HG02885 (cell line): ENCODE measurements at regions not wholly inside any gene's neighbourhood (a gene's known extent, or its start where the extent isn't known, plus 50 kb on each side); places are given as distances from the start of the nearest gene placed in this dataset.

Experiments used
- ATAC-seq: cut with Tn5 transposase; IDR thresholded peaks from one replicate; pipeline ENCODE4 v1.9.1; 2021; ENCODE audit warnings: mild to moderate bottlenecking; ENCODE audit not compliant: unreplicated experiment, poor library complexity

DNA sequence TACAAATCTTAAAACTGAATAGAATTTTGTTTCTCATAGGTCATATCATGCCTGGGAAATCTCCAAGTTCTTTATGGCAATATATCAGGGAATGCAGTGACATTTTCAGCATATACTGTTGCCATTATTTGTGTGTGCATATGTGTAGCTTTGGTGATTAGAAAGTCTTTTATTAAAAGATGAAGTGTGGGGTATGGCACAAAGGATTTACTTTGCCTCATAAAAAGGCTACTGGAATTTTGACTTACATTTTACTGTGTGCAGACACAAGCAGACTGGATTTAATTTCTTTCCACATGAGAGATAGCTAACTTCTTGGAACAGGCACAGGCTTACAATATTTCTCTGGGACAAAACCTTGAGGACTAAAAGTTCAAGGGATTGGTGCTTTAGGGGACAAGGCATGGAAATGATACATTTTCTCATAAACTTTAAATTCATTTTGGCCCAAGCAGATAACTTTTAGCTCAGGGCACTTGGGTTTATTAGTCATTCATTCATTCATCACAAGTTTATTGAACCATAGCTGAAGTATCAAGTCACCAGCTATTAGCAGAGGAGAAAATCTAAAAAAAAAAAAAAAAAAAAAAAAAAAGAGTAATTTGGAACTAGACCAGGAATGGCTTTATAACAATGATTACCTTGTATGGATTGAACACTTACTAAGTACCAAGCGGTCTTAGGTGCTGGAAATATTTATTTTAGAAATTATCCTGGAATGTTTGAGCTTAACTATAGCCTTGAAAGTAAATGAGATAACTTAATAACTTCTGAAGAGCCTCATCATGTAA, 191.5 kb downstream of the SLIT2 start:
- ATAC-seq, result no peak

DNA sequence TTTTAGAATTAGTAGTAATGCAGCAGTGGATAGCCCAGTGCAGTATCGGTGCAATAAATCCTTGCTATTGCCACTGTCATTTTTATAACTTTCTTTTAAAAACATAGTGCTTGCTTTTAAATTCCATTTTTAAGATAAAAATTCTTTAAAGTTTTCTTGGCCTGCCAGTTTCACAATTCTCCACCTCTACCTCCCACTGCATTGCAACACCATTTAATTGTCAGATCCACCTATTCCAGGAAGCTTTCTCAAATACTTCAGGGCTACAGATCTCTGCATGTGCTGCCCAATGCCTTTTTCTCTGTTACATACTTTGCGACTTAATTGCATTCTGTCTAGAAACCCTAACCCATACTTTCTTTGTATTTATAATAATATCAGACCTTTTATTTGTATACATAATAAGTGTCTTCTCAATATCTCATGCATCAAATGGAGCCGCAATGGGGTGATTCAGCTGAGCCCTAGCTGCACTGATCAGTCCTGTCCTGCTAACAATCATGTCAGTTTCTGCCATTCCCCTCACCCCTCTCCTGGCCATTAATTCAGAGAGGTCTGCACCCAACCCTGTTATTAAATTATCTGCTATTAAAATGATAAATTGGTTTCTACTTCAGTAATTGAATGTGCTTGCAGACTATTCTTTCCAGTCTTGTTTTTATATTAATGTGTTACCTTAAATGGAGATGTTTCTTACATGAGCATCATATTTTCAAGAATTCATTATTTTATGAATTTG, 193.1 kb downstream of the SLIT2 start:
- ATAC-seq, result no peak

DNA sequence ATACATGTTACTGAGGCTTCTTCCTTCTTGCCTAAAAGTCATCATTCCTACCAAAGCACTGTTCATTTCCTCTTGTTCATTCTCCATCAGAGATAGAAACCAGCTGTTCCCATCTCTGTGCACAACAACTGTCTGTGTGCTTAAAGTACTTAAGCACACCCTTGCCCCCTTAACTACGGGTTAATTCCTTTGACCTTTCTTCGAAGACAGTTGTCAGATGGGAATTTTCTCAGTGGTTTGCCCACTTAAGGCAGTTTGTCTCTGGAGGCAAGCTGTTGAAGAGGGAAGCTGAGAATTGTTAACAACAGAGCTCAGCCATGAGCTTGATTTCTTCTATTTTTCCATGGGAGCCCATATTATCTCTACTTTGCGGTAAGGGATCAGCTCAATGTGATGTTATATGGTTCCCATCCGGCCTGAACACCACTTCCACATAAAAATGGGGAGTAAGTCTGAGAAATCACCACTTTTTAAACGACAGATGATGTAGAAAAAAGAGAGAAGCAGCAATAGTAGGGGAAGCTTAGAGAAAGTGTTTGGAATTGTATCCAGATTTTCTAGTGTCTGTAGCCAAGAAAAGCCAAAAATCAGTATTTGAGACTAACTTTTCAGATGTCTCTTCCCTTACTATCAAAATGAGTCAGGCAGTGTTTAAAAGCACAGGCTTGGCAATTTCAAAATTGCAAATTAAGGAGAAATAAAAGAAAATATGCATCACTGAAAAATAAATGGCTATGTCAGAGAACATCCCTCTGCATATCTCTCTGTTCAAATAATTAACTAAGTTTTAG, 194.4 kb downstream of the SLIT2 start:
- no peak for ATAC-seq

DNA sequence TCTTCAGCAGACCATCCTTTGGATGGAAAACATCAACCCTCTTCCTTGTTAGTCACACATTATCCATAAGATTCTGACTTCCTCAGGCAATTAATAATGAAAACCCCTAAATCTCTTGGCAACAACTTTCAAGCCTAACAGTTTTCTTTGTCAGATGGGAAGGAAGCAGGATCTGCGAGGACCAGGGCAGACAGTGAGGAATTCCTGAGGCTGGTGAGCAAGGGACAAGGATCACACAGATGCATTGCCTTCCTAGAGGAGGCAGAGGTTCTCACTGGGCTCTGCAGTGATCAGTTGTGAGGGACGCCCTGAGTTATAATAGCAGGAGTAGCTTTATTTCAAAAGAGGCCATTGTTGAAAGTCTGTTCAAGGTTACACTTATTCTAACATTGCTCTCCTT, 195.4 kb downstream of the SLIT2 start:
- no peak for ATAC-seq

DNA sequence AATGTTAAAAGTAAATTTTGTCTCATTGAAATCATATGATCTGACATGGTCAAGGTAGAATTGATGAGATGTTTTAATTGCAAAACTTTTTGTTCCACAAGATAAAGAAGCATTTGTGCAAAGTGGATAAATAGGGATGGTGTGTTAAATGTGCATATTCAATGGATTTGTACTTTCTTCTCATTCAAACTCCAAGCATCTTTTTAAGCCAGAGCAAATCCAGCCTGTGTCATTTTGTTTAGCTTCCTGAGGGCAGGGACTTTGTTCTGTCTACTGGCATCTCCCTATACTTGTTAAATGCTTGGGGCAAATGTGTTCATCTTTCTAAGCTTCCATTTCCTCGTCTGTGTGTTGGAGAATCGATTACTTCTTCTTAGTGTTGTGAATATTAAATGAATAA, 200.3 kb downstream of the SLIT2 start:
- no peak for ATAC-seq

DNA sequence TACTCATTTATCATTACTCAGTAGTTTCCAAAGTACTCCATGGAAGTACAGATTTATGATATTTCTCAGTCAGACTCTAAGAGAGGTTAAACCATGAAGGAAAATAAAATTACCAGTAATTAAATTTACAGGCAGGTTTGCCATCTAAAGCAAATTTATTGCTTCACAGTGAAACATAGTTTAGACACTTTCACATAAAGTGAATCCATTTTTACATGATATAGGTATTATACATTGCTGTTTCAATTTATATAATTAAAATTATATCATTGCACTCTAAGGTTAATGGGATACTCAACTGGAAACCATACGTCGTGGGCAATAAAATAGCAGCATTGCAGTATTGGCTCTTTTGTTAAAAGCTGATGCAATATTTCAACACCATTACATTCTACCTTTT, 202.8 kb downstream of the SLIT2 start:
- no peak for ATAC-seq

DNA sequence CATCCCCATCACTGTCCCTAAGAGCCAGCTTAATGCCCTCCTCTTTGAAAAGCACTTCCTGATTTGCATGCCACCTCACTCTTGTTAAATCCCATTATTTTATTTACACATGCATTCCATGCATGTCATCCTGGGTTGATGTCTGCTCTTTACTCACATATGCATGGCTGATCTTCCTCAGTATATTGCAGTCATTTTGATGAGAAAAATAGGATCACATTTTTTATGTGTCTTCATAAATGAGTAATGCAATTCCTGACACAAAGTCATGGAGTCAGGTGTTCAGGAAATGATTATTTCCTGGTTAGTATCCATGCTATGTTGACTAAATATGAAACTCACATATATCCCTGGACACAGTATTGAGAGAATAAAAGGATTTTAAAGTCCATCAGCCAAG, 204.7 kb downstream of the SLIT2 start:
- ATAC-seq, result no peak

DNA sequence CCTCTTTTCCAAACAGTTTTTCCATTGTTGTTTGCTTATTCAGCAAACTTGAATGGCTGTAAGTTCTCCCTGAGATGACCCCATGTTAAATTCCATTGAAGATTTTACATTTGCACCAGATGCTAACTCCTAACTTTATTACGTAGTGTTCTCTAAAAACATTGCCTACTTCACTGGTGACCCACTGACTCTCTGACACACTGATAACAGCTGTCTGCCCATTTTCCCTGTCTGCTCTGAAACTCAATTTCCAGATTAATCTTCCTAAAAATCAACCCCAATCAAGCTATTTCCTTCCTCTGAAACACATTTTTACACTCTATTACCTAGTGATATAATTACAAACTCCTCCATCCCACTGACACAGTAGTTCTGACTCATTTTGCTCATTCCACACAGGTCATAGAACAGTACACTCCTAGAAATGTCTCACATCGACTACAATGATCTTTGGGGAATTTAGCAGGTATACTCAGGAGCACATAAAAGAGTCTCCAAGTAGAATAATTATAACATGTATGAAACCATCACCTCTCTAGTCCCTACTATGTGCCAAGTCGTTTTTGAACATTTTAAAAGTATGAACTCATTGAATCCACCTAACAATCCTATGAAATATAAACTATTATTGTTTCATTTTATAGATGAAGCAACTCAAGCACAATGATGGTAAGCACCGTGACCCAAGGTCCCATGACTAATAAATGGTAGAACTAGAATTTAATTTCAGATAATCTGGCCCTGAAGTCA, 210.9 kb downstream of the SLIT2 start:
- ATAC-seq, result no peak

DNA sequence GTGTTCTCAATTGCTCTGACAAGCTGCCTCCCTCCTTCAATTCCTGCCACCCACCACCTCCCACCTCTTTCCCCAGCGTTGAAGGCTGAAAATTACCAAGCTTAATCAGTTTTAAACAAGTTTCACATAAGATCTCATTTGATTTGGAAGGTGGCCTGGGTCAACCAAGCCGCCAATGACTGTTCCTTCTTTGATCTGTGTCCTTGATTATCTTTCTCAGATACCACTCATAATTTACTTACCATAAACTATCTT, 211.4 kb downstream of the SLIT2 start:
- no peak for ATAC-seq

DNA sequence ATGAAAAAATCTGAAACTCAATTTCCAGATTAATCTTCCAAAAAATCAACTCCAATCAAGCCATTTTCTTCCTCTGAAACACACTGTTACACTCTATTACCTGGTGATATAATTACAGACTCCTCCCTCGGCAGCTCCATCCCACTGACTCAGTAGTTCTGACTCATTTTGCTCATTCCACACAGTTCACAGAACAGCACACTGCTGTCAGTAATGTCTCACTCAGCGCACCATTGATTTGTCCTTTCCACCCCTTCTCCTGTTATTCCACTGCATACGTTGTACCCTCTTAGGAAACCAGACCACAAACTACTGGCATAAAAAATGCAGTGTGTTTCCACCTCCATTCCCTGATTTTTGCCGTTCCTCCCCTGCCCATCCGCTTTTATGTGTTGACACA, 212.7 kb downstream of the SLIT2 start:
- no peak for ATAC-seq

DNA sequence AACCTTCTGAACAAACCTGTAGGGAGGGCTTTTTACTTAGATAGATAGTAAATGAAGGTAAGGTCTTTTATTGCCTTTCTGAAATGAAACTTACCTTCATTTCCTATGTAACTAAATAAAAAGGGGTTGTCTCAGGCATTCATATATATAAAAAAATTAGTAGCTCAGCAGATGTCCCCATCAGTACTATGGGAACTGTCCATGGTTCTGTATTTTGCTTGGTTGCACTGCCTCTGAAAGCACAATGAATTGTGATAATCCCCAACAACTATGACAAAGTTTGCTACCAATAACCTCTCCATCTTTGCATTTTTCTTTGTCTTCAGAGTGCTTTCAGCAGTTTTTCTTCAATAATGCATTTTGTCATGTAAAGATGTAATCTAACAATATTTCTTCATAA, 222.4 kb downstream of the SLIT2 start:
- ATAC-seq, result no peak

DNA sequence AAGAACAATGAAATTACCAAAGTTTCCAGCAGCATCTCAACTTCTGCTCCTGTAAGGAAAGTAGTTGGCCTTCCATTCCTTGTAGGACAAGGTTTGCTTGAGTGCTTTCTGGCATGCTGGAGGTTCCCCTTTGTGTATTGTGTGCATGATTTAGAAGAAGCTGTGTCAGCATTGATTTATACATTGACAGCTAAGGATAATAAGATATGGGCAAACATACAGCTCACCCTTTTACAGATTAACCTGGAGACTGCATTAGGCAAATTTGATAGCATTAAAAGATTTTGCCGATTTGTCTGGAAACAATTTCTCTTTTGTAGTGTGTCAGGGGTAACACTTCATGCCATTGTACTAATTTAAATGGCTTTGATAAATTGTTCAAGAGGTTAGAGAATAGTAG, 221.8 kb upstream of the PACRGL start:
- no peak for ATAC-seq

DNA sequence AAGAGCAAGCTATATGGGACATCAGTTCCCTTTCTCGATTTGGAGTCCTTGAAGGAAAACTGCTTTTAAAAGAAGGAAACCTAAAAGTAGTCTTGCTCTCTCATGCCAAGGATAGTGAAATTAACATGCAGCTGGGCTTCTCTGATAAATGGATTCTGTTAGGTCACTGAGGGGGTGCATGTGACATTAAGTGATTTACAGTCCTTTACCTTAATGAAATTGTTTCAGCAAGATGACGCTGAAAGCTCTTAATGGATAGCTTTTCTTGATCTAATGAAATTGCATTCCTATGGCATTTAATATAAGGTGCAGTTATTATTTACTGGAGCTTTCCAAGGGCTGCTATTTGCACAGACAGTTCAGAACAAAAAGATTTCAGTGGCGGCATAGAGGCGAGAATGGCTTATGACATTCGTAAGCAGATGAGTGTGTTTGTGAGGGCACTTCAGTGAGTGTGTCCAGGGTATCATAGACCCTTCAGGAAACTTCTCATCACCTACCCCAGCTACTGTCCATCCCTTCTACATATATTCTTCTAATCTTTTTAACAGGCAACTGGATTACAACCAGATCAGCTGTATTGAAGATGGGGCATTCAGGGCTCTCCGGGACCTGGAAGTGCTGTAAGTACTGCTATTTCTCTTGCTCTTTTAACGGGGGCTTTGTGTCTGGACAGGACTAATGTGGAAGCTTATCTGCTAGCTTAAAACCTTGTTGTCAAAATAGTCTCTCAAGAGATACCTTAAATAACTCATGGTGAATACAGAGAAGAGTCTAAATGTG, 219.9 kb upstream of the PACRGL start:
- no peak for ATAC-seq

DNA sequence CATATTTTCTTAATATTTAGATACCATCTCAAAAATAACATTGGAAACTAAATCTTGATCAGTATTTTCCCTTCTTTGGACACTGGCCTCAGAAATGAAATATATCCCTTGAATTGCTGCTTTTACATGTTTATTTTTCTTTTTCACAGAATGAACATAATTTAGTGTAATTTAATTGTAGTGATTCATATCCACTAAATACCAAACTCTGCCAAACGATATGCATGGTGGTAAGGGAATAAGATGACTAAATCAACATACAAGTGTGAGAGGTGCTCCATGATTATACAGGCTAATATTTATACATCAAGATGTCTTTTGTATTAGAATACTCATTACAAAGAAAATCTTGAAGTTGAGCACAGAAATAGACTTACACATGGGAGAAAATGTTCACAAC, 216.8 kb upstream of the PACRGL start:
- no peak for ATAC-seq

DNA sequence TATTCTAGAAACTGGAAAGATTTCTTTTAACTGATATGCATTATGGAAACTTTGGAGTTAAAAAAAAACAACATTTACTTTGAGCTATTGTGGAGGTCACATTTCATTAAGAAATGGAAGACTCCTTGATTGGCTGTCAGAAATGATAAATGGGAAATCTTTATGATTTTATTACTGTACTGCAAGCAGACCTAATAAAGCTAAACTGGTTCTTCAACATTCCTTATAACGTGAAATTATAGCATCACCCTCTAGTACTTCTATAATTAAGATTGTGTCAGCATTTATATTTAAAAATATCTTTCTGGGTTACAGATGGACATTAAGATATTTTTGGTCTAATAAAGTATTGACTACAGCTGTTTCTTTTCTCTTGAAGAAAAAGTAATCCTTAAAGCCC, 213.8 kb upstream of the PACRGL start:
- no peak for ATAC-seq

DNA sequence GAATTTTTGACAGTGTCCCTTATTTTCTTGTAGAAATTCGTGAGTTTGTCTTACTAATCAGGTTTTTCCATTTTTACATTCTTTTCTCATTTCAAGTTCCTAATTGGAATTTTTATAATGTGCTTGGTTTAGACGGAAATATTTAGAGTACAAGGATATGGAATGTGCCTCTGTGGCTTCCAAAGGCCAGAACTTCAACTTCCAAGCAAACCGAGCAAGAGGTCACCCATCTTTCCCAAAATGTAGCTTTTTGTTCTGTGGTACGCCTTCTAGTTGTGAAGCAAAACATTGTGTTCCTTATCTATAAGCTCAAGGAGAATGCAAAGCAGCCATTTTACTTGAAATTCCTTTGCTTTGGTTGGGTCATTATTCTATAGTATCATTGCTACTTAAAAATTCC, 212.8 kb upstream of the PACRGL start:
- no peak for ATAC-seq

DNA sequence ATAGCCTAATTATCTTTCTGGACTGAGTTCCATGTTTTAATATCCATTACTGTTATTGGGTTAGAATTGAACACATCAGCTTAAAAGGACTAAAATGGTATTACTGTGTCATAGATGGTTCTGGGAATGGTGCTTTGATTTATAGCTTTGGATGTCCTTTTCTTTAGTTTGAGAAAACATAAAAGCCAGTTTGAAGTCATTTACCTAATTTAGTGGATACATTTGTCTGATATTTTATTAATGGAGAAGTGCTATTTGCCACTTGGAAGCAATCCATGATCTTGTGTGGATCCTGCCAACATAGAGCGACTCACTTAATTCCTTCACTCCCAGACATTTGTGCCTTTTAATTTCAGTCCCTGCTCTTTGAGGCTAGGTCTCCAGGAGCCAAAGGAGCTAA, 212.4 kb upstream of the PACRGL start:
- ATAC-seq, result no peak

DNA sequence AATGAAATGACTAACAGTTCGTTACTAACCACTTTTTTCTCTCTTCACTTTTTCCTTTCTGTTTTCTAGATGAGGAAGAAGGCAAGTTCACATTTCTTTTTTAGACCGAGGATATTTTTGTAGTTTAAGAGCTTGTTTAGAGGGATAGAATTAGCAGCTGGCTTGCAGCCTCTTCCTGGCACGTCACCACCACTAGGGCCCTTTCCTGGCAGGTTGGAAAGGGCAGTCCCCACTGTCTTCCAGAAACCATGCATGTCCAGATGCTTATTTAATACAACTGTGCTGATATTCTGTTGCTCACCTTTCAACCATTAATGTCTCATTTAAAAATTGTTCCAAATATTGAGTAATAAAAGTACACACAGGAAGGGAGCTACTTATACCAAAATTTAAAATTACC, 209.5 kb upstream of the PACRGL start:
- no peak for ATAC-seq

DNA sequence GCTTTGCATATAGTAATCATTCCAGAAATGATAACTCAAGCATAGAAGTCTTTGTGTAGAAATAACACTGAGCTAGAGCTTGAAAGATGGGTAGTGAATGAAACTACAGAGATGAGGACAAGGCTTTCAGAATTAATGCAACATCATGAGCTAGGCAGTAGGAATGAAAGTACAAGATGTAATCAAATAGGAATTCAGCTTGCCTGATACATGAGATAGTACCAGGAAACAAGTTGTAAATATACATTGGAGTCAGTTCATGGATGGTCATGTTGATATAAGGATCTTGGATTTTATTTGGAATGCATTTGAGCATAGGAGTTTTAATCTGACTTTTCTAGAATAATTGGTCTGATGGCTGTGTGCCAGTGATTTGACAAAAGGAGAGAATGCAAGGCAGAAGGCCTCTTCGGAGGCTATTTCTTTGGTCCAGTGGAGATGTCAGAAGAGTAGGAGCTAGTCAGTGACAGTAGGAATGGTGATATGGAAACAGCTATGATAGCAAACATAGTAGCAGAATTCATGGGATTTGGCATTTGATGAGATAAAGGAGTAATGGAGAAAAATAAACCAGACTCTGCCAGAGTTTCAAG, 206.4 kb upstream of the PACRGL start:
- no peak for ATAC-seq

DNA sequence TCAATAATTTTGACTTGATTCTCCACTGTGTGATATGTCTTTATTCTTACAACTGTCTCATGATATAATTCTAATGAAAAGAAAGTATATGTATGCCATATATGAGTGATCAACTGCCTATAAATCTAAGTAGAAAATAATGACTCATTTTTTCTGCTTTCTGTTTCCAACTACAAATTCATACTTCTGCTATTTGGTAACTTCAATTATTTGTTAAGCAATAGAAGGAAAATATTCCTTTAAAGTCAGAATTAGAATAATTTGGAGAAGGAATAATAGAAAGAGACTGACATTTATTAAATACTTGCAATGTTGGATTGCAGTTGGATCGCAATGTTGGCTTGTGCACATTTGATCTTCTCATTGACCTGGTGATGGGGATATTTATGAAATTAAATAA, 204.2 kb upstream of the PACRGL start:
- ATAC-seq, result no peak
